ENCODE measurements at regions not wholly inside any gene's neighbourhood (a gene's known extent, or its start where the extent isn't known, plus 50 kb on each side); places are given as distances from the start of the nearest gene placed in this dataset.
A peak's percentile ranks its signal among the peaks of the same experiment; 100 is the strongest.

GRCh38 chr4:11011249-11011648 lies 326.7 kb upstream of the CLNK start:
- no peaks in the 10 kb centered on the region for H3K79me2 ChIP-seq (ENCODE audit: control insufficient read depth, insufficient read depth, low read length, poor library complexity)
- no peaks in the 10 kb centered on the region for H3K4me1 ChIP-seq (ENCODE audit: control insufficient read depth in 1 of 2, insufficient read depth in 2 of 2, low read length in 2 of 2)
- H3K36me3 ChIP-seq (ENCODE audit: control insufficient read depth in 1 of 2, insufficient read depth in 2 of 2, low read length in 2 of 2) = no peaks in the 10 kb centered on the region
- no peak overlapping the region for H4K12ac ChIP-seq (ENCODE audit: low read depth, low read length)
- no peak overlapping the region for H4K8ac ChIP-seq (ENCODE audit: low read depth, low read length)
- no peak overlapping the region for H2BK5ac ChIP-seq (ENCODE audit: low read depth, low read length, poor library complexity)
- H2AK5ac ChIP-seq (ENCODE audit: low read length) = no peak overlapping the region
- H3K23ac ChIP-seq (ENCODE audit: low read length) = no peak overlapping the region
- DNase-seq = peak; percentile 16 to 63
- no CpG with 5 or more reads among the region's 3 CpGs for WGBS (ENCODE audit: extremely low coverage, insufficient coverage, insufficient read length)
- no peak overlapping the region for H3K4me3 ChIP-seq (ENCODE audit: low read depth, low read length)
- H2BK120ac ChIP-seq (ENCODE audit: insufficient read depth, low read length, poor library complexity) = no peak overlapping the region
- no peak overlapping the region for H3K4ac ChIP-seq (ENCODE audit: low read depth, low read length)
- no peak overlapping the region for H2AFZ ChIP-seq (ENCODE audit: insufficient read depth, low read length, poor library complexity)
- H3K79me1 ChIP-seq (ENCODE audit: low read length) = no peaks in the 10 kb centered on the region
- H3K14ac ChIP-seq (ENCODE audit: low read length) = no peak overlapping the region
- peaks cover 5% of the 10 kb centered on the region for H3K9me3 ChIP-seq (ENCODE audit: insufficient read depth, low read depth, low read length)
- H3K27ac ChIP-seq (ENCODE audit: low read depth, low read length) = no peak overlapping the region
- H3K9ac ChIP-seq (ENCODE audit: low read length) = no peak overlapping the region
- no peak overlapping the region for H4K91ac ChIP-seq (ENCODE audit: low read depth, low read length)
- no peak overlapping the region for H3K18ac ChIP-seq (ENCODE audit: low read length)
- H2BK12ac ChIP-seq (ENCODE audit: low read length) = no peak overlapping the region
- no peaks in the 10 kb centered on the region for H3K27me3 ChIP-seq (ENCODE audit: insufficient read depth, low read length)
- no peak overlapping the region for H3K4me2 ChIP-seq (ENCODE audit: low read length)

DNA sequence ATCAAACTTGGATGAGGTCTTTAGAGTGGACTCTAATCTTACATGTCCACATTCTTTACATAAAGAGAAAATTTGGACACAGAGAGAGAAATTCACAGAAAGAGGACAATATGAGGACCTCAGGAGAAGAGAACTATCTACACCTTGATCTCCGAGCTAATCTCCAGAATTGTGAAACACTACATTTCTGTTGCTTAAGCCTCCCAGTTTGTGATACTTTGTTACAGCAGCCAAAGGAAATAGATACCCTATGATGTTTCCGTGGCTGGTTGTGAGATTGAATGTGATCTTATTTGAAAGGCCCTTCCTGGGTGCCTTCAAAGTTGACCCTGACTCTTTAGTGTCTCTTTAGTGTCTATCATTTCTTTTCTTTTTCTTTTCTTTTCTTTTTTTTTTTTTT lies 326.1 kb upstream of the CLNK start:
- no peak overlapping the region for H4K12ac ChIP-seq (ENCODE audit: low read depth, low read length)
- H4K8ac ChIP-seq (ENCODE audit: low read depth, low read length) = no peak overlapping the region
- no peak overlapping the region for H3K27ac ChIP-seq (ENCODE audit: low read depth, low read length)
- no peak overlapping the region for H3K4me2 ChIP-seq (ENCODE audit: low read length)
- H2BK12ac ChIP-seq (ENCODE audit: low read length) = no peak overlapping the region
- H3K9ac ChIP-seq (ENCODE audit: low read length) = no peak overlapping the region
- H3K23ac ChIP-seq (ENCODE audit: low read length) = no peak overlapping the region
- no peak overlapping the region for H2BK120ac ChIP-seq (ENCODE audit: insufficient read depth, low read length, poor library complexity)
- H2BK5ac ChIP-seq (ENCODE audit: low read depth, low read length, poor library complexity) = no peak overlapping the region
- DNase-seq = peak in 1 of 2 donors; percentile 72
- H4K91ac ChIP-seq (ENCODE audit: low read depth, low read length) = no peak overlapping the region
- no peaks in the 10 kb centered on the region for H3K79me1 ChIP-seq (ENCODE audit: low read length)
- no peak overlapping the region for H2AK5ac ChIP-seq (ENCODE audit: low read length)
- WGBS (ENCODE audit: extremely low coverage, insufficient coverage, insufficient read length) = no CpG with 5 or more reads among the region's 2 CpGs
- H3K79me2 ChIP-seq (ENCODE audit: control insufficient read depth, insufficient read depth, low read length, poor library complexity) = no peaks in the 10 kb centered on the region
- H3K18ac ChIP-seq (ENCODE audit: low read length) = no peak overlapping the region
- no peak overlapping the region for H2AFZ ChIP-seq (ENCODE audit: insufficient read depth, low read length, poor library complexity)
- peaks cover 5% of the 10 kb centered on the region for H3K9me3 ChIP-seq (ENCODE audit: insufficient read depth, low read depth, low read length)
- H3K4ac ChIP-seq (ENCODE audit: low read depth, low read length) = no peak overlapping the region
- no peak overlapping the region for H3K4me3 ChIP-seq (ENCODE audit: low read depth, low read length)
- H3K14ac ChIP-seq (ENCODE audit: low read length) = no peak overlapping the region
- no peaks in the 10 kb centered on the region for H3K4me1 ChIP-seq (ENCODE audit: control insufficient read depth in 1 of 2, insufficient read depth in 2 of 2, low read length in 2 of 2)
- no peaks in the 10 kb centered on the region for H3K36me3 ChIP-seq (ENCODE audit: control insufficient read depth in 1 of 2, insufficient read depth in 2 of 2, low read length in 2 of 2)
- no peaks in the 10 kb centered on the region for H3K27me3 ChIP-seq (ENCODE audit: insufficient read depth, low read length)

- Histone ChIP-seq H3K27ac (ENCODE audit: low read depth, low read length) (no peak overlapping the region), H2AFZ (ENCODE audit: insufficient read depth, low read length, poor library complexity) (no peak overlapping the region), H4K91ac (ENCODE audit: low read depth, low read length) (no peak overlapping the region), H3K4me3 (ENCODE audit: low read depth, low read length) (no peak overlapping the region), H3K27me3 (ENCODE audit: insufficient read depth, low read length) (no peaks in the 10 kb centered on the region), H2BK120ac (ENCODE audit: insufficient read depth, low read length, poor library complexity) (no peak overlapping the region), H3K36me3 (ENCODE audit: control insufficient read depth in 1 of 2, insufficient read depth in 2 of 2, low read length in 2 of 2) (no peaks in the 10 kb centered on the region), H3K4ac (ENCODE audit: low read depth, low read length) (no peak overlapping the region), H2BK12ac (ENCODE audit: low read length) (no peak overlapping the region), H3K9ac (ENCODE audit: low read length) (no peak overlapping the region), H4K12ac (ENCODE audit: low read depth, low read length) (no peak overlapping the region), H4K8ac (ENCODE audit: low read depth, low read length) (no peak overlapping the region), H3K4me2 (ENCODE audit: low read length) (no peak overlapping the region), H3K18ac (ENCODE audit: low read length) (no peak overlapping the region), H3K14ac (ENCODE audit: low read length) (no peak overlapping the region), H3K23ac (ENCODE audit: low read length) (no peak overlapping the region), H3K9me3 (ENCODE audit: insufficient read depth, low read depth, low read length) (peaks cover 5% of the 10 kb centered on the region), H3K79me2 (ENCODE audit: control insufficient read depth, insufficient read depth, low read length, poor library complexity) (no peaks in the 10 kb centered on the region), H2AK5ac (ENCODE audit: low read length) (no peak overlapping the region), H3K4me1 (ENCODE audit: control insufficient read depth in 1 of 2, insufficient read depth in 2 of 2, low read length in 2 of 2) (no peaks in the 10 kb centered on the region), H2BK5ac (ENCODE audit: low read depth, low read length, poor library complexity) (no peak overlapping the region), H3K79me1 (ENCODE audit: low read length) (no peaks in the 10 kb centered on the region)
- no peak for DNase-seq
- no CpG with 5 or more reads among the region's 1 CpG for WGBS (ENCODE audit: extremely low coverage, insufficient coverage, insufficient read length)
Measured at GRCh38 chr4:11009281-11009680, 324.7 kb upstream of the CLNK start.

DNA sequence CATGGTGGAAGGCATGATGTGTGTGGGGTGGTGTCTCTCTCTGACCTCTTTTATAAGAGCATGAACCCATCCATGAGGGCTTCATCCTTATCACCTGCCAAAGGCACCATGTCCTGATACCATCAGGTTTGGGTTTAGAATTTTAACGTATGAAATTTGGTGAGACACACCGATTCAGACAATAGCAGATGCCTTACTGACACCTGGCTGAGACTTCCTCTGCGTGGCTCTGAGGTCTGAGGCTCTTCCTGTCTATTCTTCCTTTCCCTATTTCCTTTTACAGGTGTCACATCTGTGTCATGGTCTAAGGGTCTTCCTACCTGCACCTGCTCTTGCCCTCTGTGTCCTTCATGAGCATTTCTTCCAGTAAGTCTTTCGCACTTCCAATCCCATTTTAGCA lies 320.7 kb upstream of the CLNK start:
- Histone ChIP-seq H4K12ac (ENCODE audit: low read depth, low read length) (no peak overlapping the region), H2BK5ac (ENCODE audit: low read depth, low read length, poor library complexity) (no peak overlapping the region), H2AFZ (ENCODE audit: insufficient read depth, low read length, poor library complexity) (no peak overlapping the region), H2BK12ac (ENCODE audit: low read length) (no peak overlapping the region), H3K4me3 (ENCODE audit: low read depth, low read length) (no peak overlapping the region), H3K79me2 (ENCODE audit: control insufficient read depth, insufficient read depth, low read length, poor library complexity) (no peaks in the 10 kb centered on the region), H3K79me1 (ENCODE audit: low read length) (no peaks in the 10 kb centered on the region), H3K4me2 (ENCODE audit: low read length) (no peak overlapping the region), H4K91ac (ENCODE audit: low read depth, low read length) (no peak overlapping the region), H3K27me3 (ENCODE audit: insufficient read depth, low read length) (no peaks in the 10 kb centered on the region), H3K4me1 (ENCODE audit: control insufficient read depth in 1 of 2, insufficient read depth in 2 of 2, low read length in 2 of 2) (no peaks in the 10 kb centered on the region), H3K4ac (ENCODE audit: low read depth, low read length) (no peak overlapping the region), H3K9ac (ENCODE audit: low read length) (no peak overlapping the region), H4K8ac (ENCODE audit: low read depth, low read length) (no peak overlapping the region), H3K36me3 (ENCODE audit: control insufficient read depth in 1 of 2, insufficient read depth in 2 of 2, low read length in 2 of 2) (no peaks in the 10 kb centered on the region), H2BK120ac (ENCODE audit: insufficient read depth, low read length, poor library complexity) (no peak overlapping the region), H3K14ac (ENCODE audit: low read length) (no peak overlapping the region), H2AK5ac (ENCODE audit: low read length) (no peak overlapping the region), H3K18ac (ENCODE audit: low read length) (no peak overlapping the region), H3K23ac (ENCODE audit: low read length) (no peak overlapping the region), H3K27ac (ENCODE audit: low read depth, low read length) (no peak overlapping the region), H3K9me3 (ENCODE audit: insufficient read depth, low read depth, low read length) (peaks cover 3% of the 10 kb centered on the region)
- WGBS (ENCODE audit: extremely low coverage, insufficient coverage, insufficient read length) = no CpG with 5 or more reads among the region's 4 CpGs
- no peak for DNase-seq
